ENCODE measurements at regions not wholly inside any gene's neighbourhood (a gene's known extent, or its start where the extent isn't known, plus 50 kb on each side); places are given as distances from the start of the nearest gene placed in this dataset.
"Not testable (repeated sequence)": the region's sequence is repeated elsewhere in the genome, so short reads cannot be mapped to it uniquely, and the experiment has no call there.

GRCh38 chr5:176048671-176049070 is 80.6 kb upstream of the THOC3 start:
- not testable (repeated sequence) for TF ChIP-seq CTCF (IDR thresholded peaks at IDR 0.05); SIN3A (IDR thresholded peaks at IDR 0.05; ENCODE audit: borderline replicate concordance, insufficient read depth, low read depth, low read length)

Measured in Panc1 (cell line).